ENCODE measurements at regions not wholly inside any gene's neighbourhood (a gene's known extent, or its start where the extent isn't known, plus 50 kb on each side); places are given as distances from the start of the nearest gene placed in this dataset.
"Not testable (repeated sequence)": the region's sequence is repeated elsewhere in the genome, so short reads cannot be mapped to it uniquely, and the experiment has no call there.

DNA sequence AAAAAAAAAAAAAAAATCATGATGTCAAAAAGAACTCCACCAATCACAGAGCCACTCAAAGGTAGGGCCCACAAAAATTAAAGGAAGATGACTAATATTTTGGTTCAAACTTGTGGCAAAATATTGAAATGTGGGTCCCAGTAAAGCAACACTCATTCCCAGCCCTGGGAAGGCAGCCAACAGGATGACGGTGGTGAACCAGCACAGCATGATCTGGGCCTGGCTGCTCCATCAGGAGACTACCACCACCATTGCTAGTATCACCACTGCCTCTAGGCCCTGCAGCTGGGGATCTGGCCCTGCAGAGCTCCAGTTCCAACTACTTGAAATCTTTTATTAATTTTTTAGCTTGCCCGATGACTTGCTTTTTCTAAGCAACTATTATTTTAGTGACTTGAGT lies 206.8 kb upstream of the ITGA1 start:
- Mint-ChIP-seq H3K9me3 (peaks cover 3 to 4% (median 3%) of the 10 kb centered on the region in 3 donors), H3K27me3 (no peaks in the 10 kb centered on the region), H3K4me3 (no peak overlapping the region), H3K27ac (peak overlapping the region in 1 of 3 donors; percentile 7), H3K36me3 (no peaks in the 10 kb centered on the region), H3K4me1 (no peaks in the 10 kb centered on the region)

DNA sequence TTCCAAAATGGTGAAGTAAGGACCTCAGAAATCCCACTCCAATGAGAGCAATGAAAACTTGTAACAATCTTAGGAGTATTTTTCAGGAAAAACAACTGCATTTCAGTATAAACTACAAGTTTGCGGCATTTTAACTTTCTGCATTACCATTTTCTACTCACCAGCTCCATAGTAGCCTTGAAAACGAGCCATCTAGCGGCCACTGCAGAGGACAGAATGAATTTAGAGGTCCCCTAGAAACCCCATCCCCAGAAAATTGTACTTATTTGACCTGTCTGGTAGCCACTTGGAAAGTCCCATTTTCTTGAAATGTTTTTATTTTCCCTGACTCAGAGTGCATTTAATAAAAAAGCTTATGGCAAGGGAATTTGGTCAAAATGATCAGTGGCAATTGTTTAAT lies 205.4 kb upstream of the ITGA1 start:
- no peaks in the 10 kb centered on the region for H3K36me3 Mint-ChIP-seq
- peaks cover 0 to 1% (median 0%) of the 10 kb centered on the region in 3 donors for H3K4me1 Mint-ChIP-seq
- H3K4me3 Mint-ChIP-seq = no peak overlapping the region

DNA sequence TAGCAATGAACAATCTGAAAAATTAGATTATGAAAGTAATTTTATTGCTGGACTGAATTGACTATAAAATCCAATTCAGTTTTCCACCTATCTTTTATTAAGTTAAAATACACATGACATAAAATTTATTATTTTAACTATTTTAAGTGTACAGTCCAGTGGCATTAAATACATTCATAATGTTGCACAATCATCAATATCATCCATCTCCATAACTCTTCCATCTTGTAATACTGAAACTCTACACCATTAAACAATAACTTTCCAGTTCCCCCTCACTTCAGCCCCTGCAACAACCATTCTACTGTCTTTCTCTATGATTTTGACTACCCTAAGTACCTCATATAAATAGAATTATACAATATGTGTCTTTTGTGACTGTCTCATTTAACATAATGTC lies 200.6 kb upstream of the ITGA1 start:
- Mint-ChIP-seq H3K27me3 (no peaks in the 10 kb centered on the region), H3K4me1 (peaks cover 0 to 1% (median 0%) of the 10 kb centered on the region in 3 donors), H3K9me3 (peaks cover 0 to 3% (median 0%) of the 10 kb centered on the region in 3 donors), H3K27ac (no peak overlapping the region), H3K36me3 (no peaks in the 10 kb centered on the region), H3K4me3 (no peak overlapping the region)

More for the DNA sequence above, 205.4 kb upstream of the ITGA1 start:
- peaks cover 0 to 7% (median 3%) of the 10 kb centered on the region in 3 donors for H3K9me3 Mint-ChIP-seq
- no peaks in the 10 kb centered on the region for H3K27me3 Mint-ChIP-seq
- H3K27ac Mint-ChIP-seq = no peak overlapping the region

DNA sequence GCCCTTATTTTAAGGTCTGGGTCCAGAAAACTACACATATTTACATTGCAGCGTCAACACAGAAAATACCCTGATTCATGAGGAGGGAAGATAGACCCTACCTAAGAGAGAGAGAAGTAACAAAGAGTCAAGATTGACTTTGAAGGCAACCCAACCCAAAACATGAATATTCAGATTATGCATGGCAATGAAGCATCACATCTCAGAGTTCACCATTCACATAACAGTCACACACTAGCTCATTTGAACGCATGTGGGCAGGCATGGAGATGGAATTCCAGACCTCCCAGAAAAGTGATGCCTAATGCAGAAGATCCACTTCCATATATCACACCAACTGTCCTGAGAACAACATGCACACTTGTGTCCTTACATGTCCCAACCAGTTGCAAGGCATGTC lies 190.1 kb upstream of the ITGA1 start:
- Mint-ChIP-seq H3K36me3 (no peaks in the 10 kb centered on the region), H3K4me1 (no peaks in the 10 kb centered on the region), H3K4me3 (no peak overlapping the region), H3K27me3 (no peaks in the 10 kb centered on the region), H3K27ac (no peak overlapping the region), H3K9me3 (peaks cover 0 to 4% (median 0%) of the 10 kb centered on the region in 3 donors)

DNA sequence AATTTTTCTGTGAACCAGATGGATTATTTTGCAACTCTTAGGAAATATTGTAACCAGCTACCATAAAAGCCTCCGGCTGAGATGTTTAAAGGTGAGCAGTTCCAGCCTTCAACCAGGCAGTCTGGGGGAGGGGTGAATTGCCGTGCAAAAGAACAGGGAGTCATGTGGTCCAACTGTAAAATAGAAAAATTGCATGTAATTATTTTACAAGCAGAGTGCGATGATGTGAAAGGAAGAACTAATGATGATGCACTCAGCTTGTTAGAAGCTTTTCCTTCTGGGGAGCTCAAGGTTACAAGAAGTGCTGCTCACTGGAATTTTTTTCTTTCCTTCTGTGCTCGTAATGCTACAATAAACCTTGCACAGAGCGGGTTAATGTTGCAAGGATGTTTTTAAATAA lies 188.7 kb upstream of the ITGA1 start:
- Mint-ChIP-seq H3K36me3 (no peaks in the 10 kb centered on the region), H3K27me3 (no peaks in the 10 kb centered on the region), H3K4me3 (no peak overlapping the region), H3K9me3 (peaks cover 0 to 4% (median 0%) of the 10 kb centered on the region in 3 donors), H3K27ac (no peak overlapping the region), H3K4me1 (no peaks in the 10 kb centered on the region)

DNA sequence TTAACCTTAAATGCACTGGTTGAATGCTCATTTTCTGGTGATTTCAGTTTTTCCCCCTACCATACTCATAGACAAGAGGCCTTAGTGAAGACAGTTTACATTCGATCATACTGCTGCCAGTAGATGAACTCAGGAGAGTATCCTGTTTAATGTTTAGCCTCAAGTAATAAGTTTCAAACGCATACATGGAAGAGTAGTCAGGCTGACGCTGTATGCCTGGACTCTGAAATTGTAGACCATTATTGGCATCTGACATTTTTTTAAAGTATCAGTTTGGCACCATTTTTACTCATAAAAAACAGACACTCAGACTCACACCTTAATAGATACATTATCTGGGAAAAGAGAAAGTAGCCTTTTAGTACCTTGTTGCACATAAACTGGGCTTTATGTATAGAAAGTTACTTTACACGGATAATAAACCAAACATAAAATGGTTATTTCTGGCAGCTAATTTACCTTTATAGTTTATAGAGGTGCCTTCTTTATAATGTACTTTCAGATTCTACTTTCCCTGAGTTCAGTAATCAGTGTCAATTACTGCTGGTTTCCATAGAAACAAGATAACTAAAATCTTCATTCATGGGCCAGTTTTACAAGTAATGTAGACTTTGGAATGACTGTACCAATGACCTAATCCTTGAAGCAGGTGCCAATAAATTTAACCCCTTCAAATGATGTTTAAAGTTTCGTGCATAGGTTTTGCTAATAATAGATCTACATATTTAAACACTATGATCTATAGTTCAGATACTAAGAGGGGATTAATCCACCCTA lies 183.8 kb upstream of the ITGA1 start:
- Mint-ChIP-seq H3K9me3 (peaks cover 0 to 1% (median 0%) of the 10 kb centered on the region in 3 donors), H3K36me3 (no peaks in the 10 kb centered on the region), H3K4me3 (no peak overlapping the region), H3K4me1 (no peaks in the 10 kb centered on the region), H3K27ac (no peak overlapping the region), H3K27me3 (no peaks in the 10 kb centered on the region)

DNA sequence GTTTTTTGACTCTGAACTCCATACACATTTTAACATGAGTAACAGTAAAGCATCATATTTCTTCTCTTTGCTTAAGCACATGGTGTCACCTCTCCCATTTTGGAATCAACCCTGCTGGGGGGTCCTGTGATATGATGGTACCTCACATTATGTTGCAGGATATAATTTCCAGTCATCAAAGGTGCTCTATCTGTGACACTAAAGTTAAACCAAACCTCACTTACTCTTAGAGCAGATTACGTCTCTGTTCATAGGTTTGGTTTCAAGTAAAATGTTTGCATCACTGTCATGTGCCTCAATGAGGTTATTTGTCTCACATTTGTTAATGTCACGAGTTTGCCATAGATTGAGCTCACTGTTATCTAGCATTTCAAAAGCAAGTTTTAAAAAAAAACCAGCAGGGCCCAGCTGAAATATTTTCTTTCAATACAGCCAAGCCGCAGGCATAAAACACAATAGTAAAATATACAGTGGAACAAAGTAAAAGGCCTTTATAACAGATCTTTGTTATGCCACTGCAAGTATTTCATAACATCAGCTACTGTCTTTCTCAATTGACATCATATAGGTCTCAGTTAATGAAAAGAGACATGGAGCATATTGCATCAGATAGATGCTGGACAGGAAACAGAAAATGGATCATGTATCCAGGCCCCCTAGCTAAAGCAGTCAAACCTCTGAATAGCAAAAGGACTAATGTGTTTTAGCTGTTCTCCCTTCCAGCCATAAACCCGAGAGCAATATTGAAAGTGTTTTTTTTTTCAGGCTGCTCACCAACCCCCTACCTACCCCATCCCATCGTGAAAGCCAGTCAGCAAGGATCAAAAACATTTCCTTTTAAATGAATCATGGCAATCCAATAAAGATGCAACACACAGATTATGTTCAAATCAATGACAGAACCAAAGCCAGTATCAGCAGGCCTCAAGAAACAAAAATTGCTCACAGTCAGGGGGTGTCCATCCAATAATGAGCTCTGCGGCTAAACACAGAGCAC lies 182.1 kb upstream of the ITGA1 start:
- Mint-ChIP-seq H3K27ac (no peak overlapping the region), H3K27me3 (no peaks in the 10 kb centered on the region), H3K4me3 (no peak overlapping the region), H3K36me3 (no peaks in the 10 kb centered on the region), H3K4me1 (no peaks in the 10 kb centered on the region), H3K9me3 (peaks cover 0 to 3% (median 0%) of the 10 kb centered on the region in 3 donors)

DNA sequence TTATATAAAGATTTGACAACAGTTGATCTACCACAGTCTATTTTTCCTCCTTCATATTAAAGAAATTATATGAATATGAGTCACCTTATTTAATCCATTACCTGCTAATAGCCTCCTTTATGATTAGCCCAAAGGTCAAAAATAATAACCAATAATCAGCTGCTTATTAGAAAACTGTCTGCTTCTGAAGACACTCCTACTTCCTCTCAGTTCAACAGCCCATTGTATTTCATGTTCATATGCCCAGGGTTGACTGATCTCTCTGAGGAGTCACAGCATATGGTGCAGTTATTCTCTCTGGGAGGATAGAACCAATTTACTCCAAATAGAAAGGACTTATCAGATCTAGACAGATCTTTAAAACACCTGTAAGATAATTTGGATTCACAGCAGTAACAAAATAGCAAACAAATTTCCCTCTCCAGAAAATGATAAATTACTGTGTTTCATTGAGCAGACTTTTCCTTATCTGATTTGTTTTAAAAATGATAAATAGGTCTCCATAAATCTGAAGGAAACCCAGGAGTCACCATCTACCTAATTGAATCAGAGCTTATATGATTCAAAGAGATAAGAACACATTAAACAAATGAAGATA lies 180.4 kb upstream of the ITGA1 start:
- no peak overlapping the region for H3K27ac Mint-ChIP-seq
- no peaks in the 10 kb centered on the region for H3K4me1 Mint-ChIP-seq
- H3K36me3 Mint-ChIP-seq = no peaks in the 10 kb centered on the region
- H3K9me3 Mint-ChIP-seq = peaks cover 0 to 3% (median 0%) of the 10 kb centered on the region in 3 donors
- H3K4me3 Mint-ChIP-seq = no peak overlapping the region
- no peaks in the 10 kb centered on the region for H3K27me3 Mint-ChIP-seq

DNA sequence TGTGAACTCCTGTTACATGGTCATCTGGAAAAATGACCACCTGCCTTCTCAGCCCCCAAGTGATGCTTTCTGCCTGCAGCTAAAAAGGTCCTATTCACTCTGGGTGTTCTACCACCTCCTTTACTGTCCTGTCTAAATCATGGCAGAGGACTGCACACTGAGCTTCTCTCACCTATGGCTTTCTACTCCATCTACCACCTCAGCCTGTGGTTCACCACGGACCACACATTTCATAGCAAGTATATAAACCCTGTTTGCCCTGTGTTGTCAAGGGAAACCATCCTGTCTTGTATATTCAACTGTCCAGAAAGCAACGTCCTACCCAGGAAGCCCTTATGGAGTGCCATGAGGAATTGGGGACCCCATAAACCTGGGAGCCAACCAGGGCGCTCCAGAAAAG lies 167.4 kb upstream of the ITGA1 start:
- Mint-ChIP-seq H3K36me3 (no peaks in the 10 kb centered on the region), H3K27me3 (no peaks in the 10 kb centered on the region)

DNA sequence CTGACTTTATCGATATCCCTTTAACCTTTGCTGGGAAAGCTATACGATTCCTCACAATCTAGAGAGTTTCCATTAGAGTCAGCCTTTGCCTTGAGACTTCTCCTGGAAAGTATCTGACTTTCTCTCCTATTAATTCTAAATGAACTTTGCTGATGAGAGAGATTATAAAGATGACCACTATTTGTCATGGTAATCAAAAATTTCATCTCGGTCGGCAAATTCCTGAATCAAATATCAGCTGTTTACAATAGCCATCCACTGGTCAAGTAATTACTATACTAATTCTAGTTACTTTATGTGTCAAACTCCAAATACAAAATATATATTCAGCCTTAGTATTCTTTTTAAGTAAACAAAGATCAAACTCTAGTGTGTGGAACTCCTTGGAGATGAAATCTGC lies 164.4 kb upstream of the ITGA1 start:
- no peaks in the 10 kb centered on the region for H3K27me3 Mint-ChIP-seq
- H3K36me3 Mint-ChIP-seq = no peaks in the 10 kb centered on the region
- no peak overlapping the region for H3K27ac Mint-ChIP-seq
- H3K4me3 Mint-ChIP-seq = no peak overlapping the region
- peaks cover 0 to 4% (median 4%) of the 10 kb centered on the region in 3 donors for H3K9me3 Mint-ChIP-seq
- no peaks in the 10 kb centered on the region for H3K4me1 Mint-ChIP-seq

More for the DNA sequence above, 167.4 kb upstream of the ITGA1 start:
- H3K4me3 Mint-ChIP-seq = peak overlapping the region in 1 of 4 donors; percentile 39
- no peaks in the 10 kb centered on the region for H3K4me1 Mint-ChIP-seq
- no peak overlapping the region for H3K27ac Mint-ChIP-seq
- peaks cover 2 to 7% (median 7%) of the 10 kb centered on the region in 3 donors for H3K9me3 Mint-ChIP-seq

DNA sequence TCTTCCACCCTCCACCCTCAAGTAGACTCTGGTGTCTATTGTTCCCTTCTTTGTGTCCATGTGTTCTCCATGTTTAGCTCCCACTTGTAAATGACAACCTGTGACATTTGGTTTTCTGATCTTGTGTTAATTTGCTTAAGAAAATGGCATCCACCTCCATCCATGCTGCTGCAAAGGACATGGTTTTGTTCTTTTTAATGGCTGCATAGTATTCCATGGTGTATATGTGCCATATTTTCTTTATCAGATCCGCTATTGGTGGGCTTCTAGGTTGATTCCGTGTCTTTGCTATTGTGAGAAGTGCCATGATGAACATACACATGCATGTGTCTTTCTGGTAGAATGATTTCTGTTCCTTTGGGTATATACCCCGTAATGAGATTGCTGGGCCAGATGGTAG lies 163.4 kb upstream of the ITGA1 start:
- Mint-ChIP-seq H3K27ac (no peak overlapping the region), H3K36me3 (no peaks in the 10 kb centered on the region)

DNA sequence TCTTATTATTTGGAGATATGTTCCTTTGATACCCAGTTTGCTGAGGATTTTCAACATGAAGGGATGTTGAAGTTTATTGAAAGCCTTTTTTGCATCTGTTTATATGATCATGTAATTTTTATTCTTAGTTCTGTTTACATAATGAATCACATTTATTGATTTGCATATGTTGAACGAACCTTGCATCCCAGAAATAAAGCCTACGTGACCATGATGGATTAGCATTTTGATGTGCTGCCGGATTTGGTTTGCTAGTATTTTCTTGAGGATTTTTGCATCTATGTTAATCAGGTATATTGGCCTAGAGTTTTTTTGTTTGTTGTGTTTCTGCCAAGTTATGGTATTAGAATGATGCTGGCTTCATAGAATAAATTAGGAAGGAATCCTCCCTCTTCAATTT lies 161.4 kb upstream of the ITGA1 start:
- Mint-ChIP-seq H3K4me1 (no peaks in the 10 kb centered on the region), H3K27ac (no peak overlapping the region), H3K9me3 (peaks cover 0 to 4% (median 4%) of the 10 kb centered on the region in 3 donors), H3K27me3 (no peaks in the 10 kb centered on the region), H3K36me3 (no peaks in the 10 kb centered on the region), H3K4me3 (no peak overlapping the region)

More for the DNA sequence above, 163.4 kb upstream of the ITGA1 start:
- peaks cover 0 to 4% (median 4%) of the 10 kb centered on the region in 3 donors for H3K9me3 Mint-ChIP-seq
- no peaks in the 10 kb centered on the region for H3K27me3 Mint-ChIP-seq
- no peak overlapping the region for H3K4me3 Mint-ChIP-seq
- no peaks in the 10 kb centered on the region for H3K4me1 Mint-ChIP-seq

DNA sequence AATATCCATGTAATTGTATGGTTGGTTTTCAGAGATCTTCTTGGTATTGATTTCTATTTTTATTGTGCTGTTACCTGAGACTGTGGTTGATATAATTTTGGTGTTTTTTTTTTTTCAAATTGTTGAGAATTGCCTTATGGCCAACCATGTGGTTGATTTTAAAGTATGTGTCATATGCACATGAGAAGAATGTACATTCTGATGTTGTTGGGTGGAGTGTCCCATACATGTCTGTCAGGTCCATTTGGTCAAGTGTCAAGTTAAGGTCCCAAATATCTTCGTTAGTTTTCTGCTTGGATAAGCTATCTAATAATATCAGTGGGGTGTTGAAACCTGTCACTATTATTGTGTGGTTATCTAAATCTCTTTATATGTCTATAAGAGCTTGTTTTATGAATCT lies 160.0 kb upstream of the ITGA1 start:
- peaks cover 0 to 4% (median 2%) of the 10 kb centered on the region in 3 donors for H3K9me3 Mint-ChIP-seq
- no peaks in the 10 kb centered on the region for H3K36me3 Mint-ChIP-seq
- H3K27me3 Mint-ChIP-seq = peaks cover 2% of the 10 kb centered on the region
- no peaks in the 10 kb centered on the region for H3K4me1 Mint-ChIP-seq
- H3K27ac Mint-ChIP-seq = no peak overlapping the region
- no peak overlapping the region for H3K4me3 Mint-ChIP-seq

DNA sequence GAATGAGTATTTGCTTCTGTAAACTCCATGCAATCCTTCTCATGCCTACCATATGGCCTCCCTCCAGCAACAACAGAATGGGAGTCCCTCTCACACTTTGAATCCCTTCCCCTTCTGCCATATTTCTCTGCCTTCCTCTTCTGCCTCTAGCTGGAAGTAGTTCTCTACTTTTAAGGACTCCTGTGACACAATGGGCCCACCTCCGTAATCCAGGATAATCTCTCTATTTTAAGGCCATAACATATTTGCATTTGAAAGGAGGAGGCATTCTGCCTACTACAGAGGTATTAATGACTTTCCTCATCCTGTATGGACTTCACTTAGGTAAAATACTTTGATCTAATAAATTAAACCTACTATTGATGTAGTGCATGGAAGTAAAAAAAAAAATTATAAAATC lies 155.4 kb upstream of the ITGA1 start:
- H3K4me3 Mint-ChIP-seq = no peak overlapping the region
- H3K36me3 Mint-ChIP-seq = no peaks in the 10 kb centered on the region
- peaks cover 2% of the 10 kb centered on the region for H3K27me3 Mint-ChIP-seq
- H3K27ac Mint-ChIP-seq = no peak overlapping the region
- H3K9me3 Mint-ChIP-seq = peaks cover 0 to 6% (median 2%) of the 10 kb centered on the region in 3 donors
- no peaks in the 10 kb centered on the region for H3K4me1 Mint-ChIP-seq

DNA sequence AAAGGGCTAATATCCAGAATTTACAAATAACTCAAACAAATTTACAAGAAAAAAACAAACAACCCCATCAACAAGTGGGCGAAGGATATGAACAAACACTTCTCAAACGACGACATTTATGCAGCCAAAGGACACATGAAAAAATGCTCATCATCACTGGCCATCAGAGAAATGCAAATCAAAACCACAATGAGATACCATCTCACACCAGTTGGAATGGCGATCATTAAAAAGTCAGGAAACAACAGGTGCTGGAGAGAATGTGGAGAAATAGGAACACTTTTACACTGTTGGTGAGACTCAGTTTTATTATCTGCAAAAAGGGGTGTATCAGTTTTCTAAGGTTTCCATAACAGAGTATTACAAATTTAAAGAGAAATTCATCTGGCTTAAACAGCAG lies 153.5 kb upstream of the ITGA1 start:
- H3K27ac Mint-ChIP-seq, H3K4me3 Mint-ChIP-seq, H3K27me3 Mint-ChIP-seq, H3K36me3 Mint-ChIP-seq, H3K4me1 Mint-ChIP-seq, H3K9me3 Mint-ChIP-seq: not testable (repeated sequence)

Data from IgD-negative memory B cell (primary cell).